GM23248 (cell line): ENCODE measurements at regions not wholly inside any gene's neighbourhood (a gene's known extent, or its start where the extent isn't known, plus 50 kb on each side); places are given as distances from the start of the nearest gene placed in this dataset.

Source experiments
- DNase-seq: peaks from one replicate; pipeline ENCODE4 v3.0.0-alpha.2; 2015
- H2AFZ ChIP-seq: fragments of 200-600 bp; sonication (generic); 2 replicates; pipeline ENCODE4 v1.6.1; 2016; ENCODE audit warnings: antibody characterized with exemption
- H3F3A ChIP-seq: fragments of 200-600 bp; sonication (generic); 2 replicates; pipeline ENCODE4 v1.6.1; 2016; ENCODE audit warnings: mild to moderate bottlenecking, antibody characterized with exemption, mixed run types; ENCODE audit not compliant: insufficient read depth
- H3K27ac ChIP-seq: fragments of 200-600 bp; sonication (generic); 2 replicates; pipeline ENCODE4 v1.5.1; 2016; ENCODE audit warnings: mild to moderate bottlenecking
- H3K27me3 ChIP-seq: fragments of 200-600 bp; sonication (generic); replicated peaks from 2 replicates; pipeline ENCODE4 v1.6.1; 2016; ENCODE audit warnings: mild to moderate bottlenecking; ENCODE audit not compliant: insufficient read depth
- H3K36me3 ChIP-seq: fragments of 200-600 bp; sonication (generic); 2 replicates; pipeline ENCODE4 v1.6.1; 2016; ENCODE audit warnings: low read depth, mild to moderate bottlenecking
- H3K4me1 ChIP-seq: fragments of 200-600 bp; sonication (generic); 2 replicates; pipeline ENCODE4 v1.6.1; 2016; ENCODE audit warnings: mild to moderate bottlenecking; ENCODE audit not compliant: insufficient read depth
- H3K4me2 ChIP-seq: fragments of 200-600 bp; sonication (generic); one replicate; pipeline ENCODE4 v1.6.1; 2016; ENCODE audit warnings: mild to moderate bottlenecking; ENCODE audit not compliant: unreplicated experiment
- H3K4me3 ChIP-seq: fragments of 200-600 bp; sonication (generic); 2 replicates; pipeline ENCODE4 v1.5.1; 2016; ENCODE audit warnings: mild to moderate bottlenecking
- H3K79me2 ChIP-seq: fragments of 200-600 bp; sonication (generic); 2 replicates; pipeline ENCODE4 v1.6.1; 2016; ENCODE audit warnings: mild to moderate bottlenecking; ENCODE audit not compliant: insufficient read depth
- H3K9ac ChIP-seq: fragments of 200-600 bp; sonication (generic); 2 replicates; pipeline ENCODE4 v1.6.1; 2016; ENCODE audit warnings: mild to moderate bottlenecking
- H3K9me2 ChIP-seq: fragments of 200-600 bp; sonication (generic); 2 replicates; pipeline ENCODE4 v1.6.1; 2016; ENCODE audit warnings: mixed run types, mild to moderate bottlenecking, moderate library complexity; ENCODE audit not compliant: insufficient read depth
- H3K9me3 ChIP-seq: fragments of 200-600 bp; sonication (generic); one replicate; pipeline ENCODE4 v1.6.1; 2017; ENCODE audit warnings: low read depth
- H4K20me1 ChIP-seq: fragments of 200-600 bp; sonication (generic); 2 replicates; pipeline ENCODE4 v1.6.0; 2016; ENCODE audit not compliant: insufficient read depth
- EZH2 ChIP-seq: fragments of 200-600 bp; sonication (generic); IDR thresholded peaks from 2 replicates; pipeline ENCODE4 v1.6.1; 2018; ENCODE audit warnings: antibody characterized with exemption, mild to moderate bottlenecking; ENCODE audit not compliant: insufficient read depth, poor library complexity, severe bottlenecking
- EZH2phosphoT487 ChIP-seq: fragments of 200-600 bp; sonication (generic); IDR thresholded peaks from 2 replicates; pipeline ENCODE4 v1.6.1; 2018; ENCODE audit warnings: antibody characterized with exemption, moderate library complexity, mild to moderate bottlenecking, low read depth; ENCODE audit not compliant: insufficient read depth
- WGBS, 2 experiments: methylation state at CpG; one replicate each; pipeline ENCODE4 v1.1.6; 2015 to 2017; ENCODE audit warnings: low lambda C conversion rate in 2 of 2, low coverage in 1 of 2; ENCODE audit errors: missing lambda C conversion rate in 2 of 2; 5-methylcytosine and 5-hydroxymethylcytosine counted together
- in situ Hi-C: fragments of 300-500 bp; cut with MboI; formaldehyde crosslinking; loops from 2 replicates; pipeline ENCODE4 v1.15.0; 2020

DNA sequence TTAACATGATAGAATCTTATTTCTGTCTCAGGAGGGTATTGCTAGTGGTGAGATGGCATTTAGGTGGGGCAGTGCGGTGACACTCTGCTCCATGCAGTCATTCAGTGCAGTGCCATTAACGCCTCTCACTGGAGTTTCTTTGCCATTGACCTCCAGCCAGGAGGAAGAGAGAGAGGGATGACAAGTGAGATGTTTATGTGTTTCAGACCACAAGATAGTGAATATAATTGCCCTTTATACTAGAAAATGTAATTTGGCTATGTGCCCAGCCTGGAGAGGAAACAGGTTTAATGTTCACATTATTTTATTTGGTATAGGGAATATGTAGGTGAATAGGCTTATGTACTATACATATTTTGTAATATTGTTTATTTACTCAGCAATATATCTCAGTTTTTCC lies 84.5 kb downstream of the ZIC1 start:
- Histone ChIP-seq H3K4me1 (no peaks in the 10 kb centered on the region), H4K20me1 (no peaks in the 10 kb centered on the region), H3K4me3 (no peak overlapping the region), H3K9me2 (no peaks in the 10 kb centered on the region), H3K27me3 (no peaks in the 10 kb centered on the region), H3K27ac (no peak overlapping the region), H3K4me2 (no peak overlapping the region), H2AFZ (no peak overlapping the region), H3K9me3 (no peaks in the 10 kb centered on the region), H3K9ac (no peak overlapping the region), H3K36me3 (no peaks in the 10 kb centered on the region), H3F3A (no peaks in the 10 kb centered on the region), H3K79me2 (no peaks in the 10 kb centered on the region)
- DNase-seq, result no peak
- in situ Hi-C loops, result no loop called here
- no peak for TF ChIP-seq EZH2
- TF ChIP-seq EZH2phosphoT487, result no peak
- 96 to 100% methylated on average over 2 of the region's 2 CpGs for WGBS, 2 experiments

DNA sequence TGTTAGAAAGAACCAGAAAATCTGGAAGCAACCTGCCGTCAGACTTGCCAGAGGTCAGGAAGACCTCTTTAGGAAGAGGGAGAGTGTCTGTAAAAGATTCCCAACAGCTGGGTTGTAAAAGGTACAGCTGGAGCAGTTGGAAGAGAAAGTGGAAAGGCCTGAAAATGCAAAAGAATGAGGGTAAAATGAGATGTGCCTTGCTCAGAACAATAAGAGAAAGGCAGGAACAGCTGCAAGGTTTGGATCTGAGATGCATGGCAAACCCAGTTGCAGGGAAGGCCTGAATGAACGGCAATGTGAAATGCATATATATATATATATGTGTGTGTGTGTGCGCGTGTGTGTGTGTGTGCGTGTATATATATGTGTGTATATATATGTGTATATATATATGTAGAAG lies 88.1 kb downstream of the ZIC1 start:
- no peak overlapping the region for H3K4me3 ChIP-seq
- no peak overlapping the region for H3K4me2 ChIP-seq
- H2AFZ ChIP-seq, result no peak overlapping the region
- no peaks in the 10 kb centered on the region for H3K79me2 ChIP-seq
- TF ChIP-seq EZH2, result no peak
- TF ChIP-seq EZH2phosphoT487, result no peak
- H3K9me2 ChIP-seq, result no peaks in the 10 kb centered on the region
- WGBS, 2 experiments, result 75 to 84% methylated on average over 5 of the region's 5 CpGs
- no peaks in the 10 kb centered on the region for H3F3A ChIP-seq
- no peaks in the 10 kb centered on the region for H3K4me1 ChIP-seq
- H3K27me3 ChIP-seq, result no peaks in the 10 kb centered on the region
- H3K9ac ChIP-seq, result no peak overlapping the region
- in situ Hi-C loops, result no loop called here
- H3K27ac ChIP-seq, result no peak overlapping the region
- H3K9me3 ChIP-seq, result no peaks in the 10 kb centered on the region
- DNase-seq, result no peak
- H4K20me1 ChIP-seq, result no peaks in the 10 kb centered on the region
- H3K36me3 ChIP-seq, result no peaks in the 10 kb centered on the region

DNA sequence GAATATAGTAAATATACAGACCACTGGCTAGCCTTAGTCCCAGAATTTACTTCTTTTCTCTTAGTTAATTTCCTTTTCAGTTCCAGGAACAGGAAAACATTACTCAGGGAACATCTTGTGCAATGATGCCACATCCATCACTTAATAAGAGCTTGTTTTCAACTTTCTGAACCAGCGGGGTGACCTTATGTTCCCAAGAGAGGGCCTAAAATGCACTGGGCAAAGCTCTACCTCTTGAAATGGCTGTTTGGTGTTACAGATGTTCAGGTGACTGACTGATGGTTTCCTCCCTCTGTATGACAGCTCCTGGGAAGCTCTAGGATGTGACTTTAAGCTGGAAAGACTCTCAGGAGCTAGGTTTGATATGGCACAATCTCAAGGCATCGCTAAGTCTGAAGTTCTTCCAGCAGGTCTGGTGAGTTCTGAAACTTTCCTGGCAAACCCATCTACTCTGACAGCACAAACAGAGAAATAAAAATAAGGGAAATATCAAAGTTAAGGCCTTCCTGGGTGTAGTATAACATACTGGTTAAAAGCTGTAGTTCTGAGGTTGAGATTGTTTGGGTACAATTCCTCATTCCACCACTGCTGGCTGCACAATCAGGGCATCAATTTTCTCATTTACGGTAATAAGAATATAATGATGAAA lies 98.6 kb downstream of the ZIC1 start:
- Histone ChIP-seq H3K4me3 (no peak overlapping the region), H4K20me1 (no peaks in the 10 kb centered on the region), H3K9me3 (no peaks in the 10 kb centered on the region), H2AFZ (peak overlapping the region; percentile 57), H3F3A (no peaks in the 10 kb centered on the region; the same call in 1 of the 2 replicates), H3K9me2 (no peaks in the 10 kb centered on the region), H3K27ac (peak overlapping the region; percentile 37; the same call in 1 of the 2 replicates), H3K36me3 (no peaks in the 10 kb centered on the region), H3K79me2 (no peaks in the 10 kb centered on the region), H3K9ac (no peak overlapping the region), H3K4me2 (peak overlapping the region; percentile 18), H3K27me3 (no peaks in the 10 kb centered on the region), H3K4me1 (no peaks in the 10 kb centered on the region)
- WGBS, 2 experiments, result 25 to 30% methylated on average over 3 of the region's 3 CpGs
- in situ Hi-C loops, result no loop called here
- no peak for TF ChIP-seq EZH2phosphoT487
- no peak for TF ChIP-seq EZH2
- peak; percentile 77 for DNase-seq

DNA sequence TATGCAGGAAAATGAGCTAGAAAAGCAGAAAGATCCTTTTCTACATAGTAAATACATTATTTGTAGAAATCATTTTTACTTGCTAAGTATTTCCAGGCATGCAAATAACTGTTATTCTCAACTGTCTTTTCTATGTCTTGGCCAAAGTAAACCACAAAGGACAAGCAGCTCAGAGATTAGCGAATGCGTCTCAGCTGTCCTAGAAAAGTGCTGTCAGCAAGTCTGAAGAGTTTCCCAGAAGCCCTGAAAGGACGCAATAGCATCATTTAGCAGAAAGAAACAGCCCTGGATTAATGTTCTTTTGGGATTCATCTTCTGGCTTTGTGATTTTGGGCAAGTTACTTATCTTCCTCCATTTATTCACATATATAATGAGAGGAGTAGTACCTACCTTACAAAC lies 100.3 kb downstream of the ZIC1 start:
- DNase-seq, result no peak
- in situ Hi-C loops, result no loop called here

More for the DNA sequence above, 100.3 kb downstream of the ZIC1 start:
- H3F3A ChIP-seq, result no peaks in the 10 kb centered on the region; the same call in 1 of the 2 replicates
- H3K4me3 ChIP-seq, result no peak overlapping the region
- no peaks in the 10 kb centered on the region for H3K4me1 ChIP-seq
- 72 to 81% methylated on average over 3 of the region's 3 CpGs for WGBS, 2 experiments
- H3K4me2 ChIP-seq, result no peak overlapping the region
- no peaks in the 10 kb centered on the region for H3K27me3 ChIP-seq
- no peaks in the 10 kb centered on the region for H4K20me1 ChIP-seq
- no peak overlapping the region for H3K27ac ChIP-seq
- no peak overlapping the region for H2AFZ ChIP-seq
- no peaks in the 10 kb centered on the region for H3K79me2 ChIP-seq
- no peaks in the 10 kb centered on the region for H3K36me3 ChIP-seq
- no peak overlapping the region for H3K9ac ChIP-seq
- TF ChIP-seq EZH2, result no peak
- TF ChIP-seq EZH2phosphoT487, result no peak
- H3K9me2 ChIP-seq, result no peaks in the 10 kb centered on the region
- H3K9me3 ChIP-seq, result no peaks in the 10 kb centered on the region
